Renal cortex interstitium (tissue), 11 donors: ENCODE measurements at regions not wholly inside any gene's neighbourhood (a gene's known extent, or its start where the extent isn't known, plus 50 kb on each side); places are given as distances from the start of the nearest gene placed in this dataset.
A peak's percentile ranks its signal among the peaks of the same experiment; 100 is the strongest.

Experiments used
- DNase-seq, 11 donors: peaks; one replicate each; pipeline ENCODE4 v3.0.0-alpha.2; 2013; ENCODE audit warnings: low read depth in 9 of 11, low spot score in 4 of 11; ENCODE audit errors: extremely low read depth in 1 of 11

GRCh38 chr18:2087877-2088673 is 483.2 kb downstream of the METTL4 start:
- no peak for DNase-seq

GRCh38 chr18:2089396-2089795 is 481.9 kb downstream of the METTL4 start:
- DNase-seq: no peak

DNA sequence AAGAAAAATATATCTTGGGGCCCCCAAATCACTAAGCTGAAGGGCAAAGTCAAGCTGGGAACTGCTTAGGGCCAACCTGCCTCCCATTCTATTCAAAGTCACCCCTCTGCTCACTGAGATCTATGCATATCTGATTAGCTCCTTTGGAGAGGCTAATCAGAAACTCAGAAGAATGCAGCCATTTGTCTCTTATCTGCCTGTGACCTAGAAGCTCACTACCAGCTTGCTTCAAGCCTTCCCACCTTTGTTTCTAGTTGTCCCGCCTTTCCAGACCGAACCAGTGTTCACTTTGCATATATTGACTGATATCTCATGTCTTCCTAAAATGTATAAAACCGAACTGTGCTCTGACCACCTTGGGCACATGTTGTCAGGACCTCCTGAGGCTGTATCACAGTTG is 479.4 kb downstream of the METTL4 start:
- DNase-seq: no peak

- DNase-seq: no peak
Observed at GRCh38 chr18:2096551-2096950, 474.8 kb downstream of the METTL4 start.

DNA sequence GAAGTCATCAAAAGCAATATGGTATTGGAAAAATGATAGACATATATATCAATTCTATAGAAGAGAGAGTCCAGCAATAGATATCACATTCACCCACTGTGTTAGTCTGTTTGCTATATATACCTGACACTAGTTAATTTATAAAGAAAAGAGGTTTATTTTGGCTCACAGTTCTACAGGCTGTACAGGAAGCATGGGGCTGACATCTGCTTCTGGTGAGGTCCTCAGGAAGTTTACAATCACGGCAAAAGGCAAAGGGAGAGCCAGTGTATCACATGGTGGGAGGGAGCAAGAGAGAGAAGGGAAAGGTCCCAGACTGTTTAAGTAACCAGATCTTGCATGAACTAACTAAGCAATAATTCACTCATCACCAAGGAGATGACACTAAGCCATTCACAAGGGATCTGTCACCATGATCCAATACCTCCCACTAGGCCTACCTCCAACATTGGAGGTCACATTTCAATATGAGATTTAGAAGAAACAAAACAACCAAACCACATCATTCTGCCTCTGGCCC is 470.6 kb downstream of the METTL4 start:
- no peak for DNase-seq

- no peak for DNase-seq
Observed at GRCh38 chr18:2102022-2102421, 469.3 kb downstream of the METTL4 start.

DNA sequence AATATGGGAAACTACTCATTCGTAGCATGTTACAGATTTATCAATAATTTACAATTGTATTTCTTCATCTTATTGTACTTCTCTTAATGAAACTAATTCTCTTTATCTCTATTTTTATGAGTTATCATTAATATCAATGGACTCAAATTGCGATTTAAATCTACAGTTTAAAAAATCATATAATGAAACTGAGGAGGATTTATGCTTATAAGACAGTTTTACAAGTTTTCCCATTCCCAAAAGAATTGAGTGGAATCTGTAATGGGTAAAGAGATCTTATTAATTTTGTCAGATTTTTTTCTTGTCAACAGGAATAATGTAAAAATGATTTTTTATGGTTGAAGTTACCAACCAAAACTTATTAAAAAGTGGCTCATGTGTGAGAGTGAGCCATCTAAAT is 468.0 kb downstream of the METTL4 start:
- no peak for DNase-seq

DNA sequence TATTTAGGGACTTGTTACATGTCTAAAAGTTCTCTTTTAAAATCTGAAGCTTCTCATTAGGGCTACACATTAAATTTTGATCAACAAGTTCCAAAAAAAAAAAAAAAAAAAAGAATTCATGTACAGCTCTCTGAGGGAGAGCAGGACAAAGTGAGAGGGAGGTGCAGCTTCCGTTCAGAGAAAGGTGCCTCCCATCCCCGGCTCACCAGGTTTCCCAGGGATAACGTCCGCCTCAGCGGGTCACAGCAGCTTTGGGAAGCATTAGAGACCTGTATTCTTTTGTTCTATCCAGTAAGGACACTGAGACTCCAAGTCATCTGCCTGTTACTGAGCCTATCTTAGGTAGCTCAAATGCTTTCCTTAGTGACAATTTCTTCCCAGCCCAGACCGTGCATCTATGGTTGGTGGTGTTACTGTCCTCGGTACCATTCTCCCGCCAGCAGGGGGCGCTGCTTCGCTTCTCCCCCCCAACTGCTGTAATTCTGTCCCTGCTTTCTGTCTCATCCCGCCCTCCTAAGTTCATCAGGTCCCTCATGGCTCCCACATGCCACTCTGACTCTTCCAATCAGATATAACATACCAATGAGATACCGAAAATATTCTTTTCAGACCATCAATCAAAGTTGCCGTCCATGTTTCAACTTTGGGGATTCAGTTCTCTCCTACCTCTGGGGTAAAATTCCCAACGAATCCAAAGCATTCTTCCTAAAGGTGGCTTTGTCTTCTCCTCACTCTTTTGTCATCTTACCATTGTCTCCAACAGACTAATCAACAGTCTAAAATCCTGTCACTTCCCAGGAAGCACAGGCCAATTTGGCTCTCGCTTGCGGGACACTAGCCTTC is 466.5 kb downstream of the METTL4 start:
- DNase-seq: peak in 8 of 11 donors; percentile 4 to 11 (median 8)

DNA sequence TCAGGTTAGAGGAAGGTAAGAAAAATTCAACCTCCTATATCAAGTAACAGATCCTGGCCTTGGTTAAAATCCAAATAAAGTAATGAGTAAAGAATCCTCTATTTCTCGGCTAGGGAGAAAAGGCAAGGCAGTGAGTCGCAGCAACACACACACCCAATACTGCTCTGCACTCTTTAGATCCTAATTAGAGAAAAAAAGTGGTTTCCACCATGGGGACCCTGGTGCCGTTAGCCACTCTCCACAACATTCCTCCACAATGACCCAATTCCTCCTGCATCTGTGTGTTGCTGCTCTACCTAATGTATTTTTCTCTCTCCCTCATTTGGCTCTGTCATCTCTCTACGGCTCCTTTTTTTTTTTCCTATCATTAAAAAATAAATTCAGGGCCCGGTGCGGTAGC is 462.7 kb downstream of the METTL4 start:
- no peak for DNase-seq

GRCh38 chr18:2111456-2111855 is 459.8 kb downstream of the METTL4 start:
- no peak for DNase-seq

- DNase-seq: no peak
Observed at GRCh38 chr18:2112435-2113045, 458.8 kb downstream of the METTL4 start.

- DNase-seq: no peak
Observed at GRCh38 chr18:2114289-2114688, 457.0 kb downstream of the METTL4 start.

DNA sequence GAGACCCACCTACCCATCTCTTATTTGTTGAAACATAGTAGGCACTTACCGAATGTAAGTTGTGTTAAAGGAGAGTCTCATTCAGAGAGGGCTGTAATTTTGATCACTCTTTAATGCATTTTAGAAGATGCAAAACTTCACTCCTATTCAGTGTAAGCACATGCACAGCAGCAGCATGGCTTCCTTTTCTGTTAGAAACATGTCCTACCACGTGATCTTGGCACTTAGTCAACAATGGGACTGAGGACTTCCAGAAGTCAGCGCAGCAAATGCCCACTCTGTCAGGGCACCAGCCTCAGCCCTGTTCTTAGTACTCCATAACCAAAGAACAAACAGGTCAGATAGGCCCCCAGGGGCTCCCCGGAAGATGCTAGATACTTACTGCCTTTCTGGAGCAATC is 456.5 kb downstream of the METTL4 start:
- no peak for DNase-seq

- no peak for DNase-seq
Observed at GRCh38 chr18:2121224-2121623, 450.1 kb downstream of the METTL4 start.

GRCh38 chr18:2123077-2123476 is 448.2 kb downstream of the METTL4 start:
- no peak for DNase-seq

DNA sequence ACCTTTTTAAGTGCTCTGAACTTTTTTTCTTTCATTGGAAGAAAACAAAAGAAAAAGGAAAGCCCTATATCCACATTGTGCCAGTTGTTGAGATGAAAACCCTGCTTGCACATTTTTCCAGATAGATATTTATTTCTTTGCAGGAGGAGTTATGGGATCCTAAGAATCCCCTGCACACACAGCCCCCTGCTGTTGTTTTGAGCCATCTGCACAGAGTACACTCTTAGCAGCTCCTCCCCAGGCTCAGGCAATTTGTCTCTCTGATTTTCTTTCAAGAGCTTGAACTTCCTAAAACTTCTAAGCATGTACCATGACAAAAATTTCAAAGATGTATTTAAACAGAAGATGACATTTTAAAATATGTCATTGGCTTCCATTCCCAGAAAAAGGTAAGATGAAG is 436.9 kb downstream of the METTL4 start:
- DNase-seq: no peak

DNA sequence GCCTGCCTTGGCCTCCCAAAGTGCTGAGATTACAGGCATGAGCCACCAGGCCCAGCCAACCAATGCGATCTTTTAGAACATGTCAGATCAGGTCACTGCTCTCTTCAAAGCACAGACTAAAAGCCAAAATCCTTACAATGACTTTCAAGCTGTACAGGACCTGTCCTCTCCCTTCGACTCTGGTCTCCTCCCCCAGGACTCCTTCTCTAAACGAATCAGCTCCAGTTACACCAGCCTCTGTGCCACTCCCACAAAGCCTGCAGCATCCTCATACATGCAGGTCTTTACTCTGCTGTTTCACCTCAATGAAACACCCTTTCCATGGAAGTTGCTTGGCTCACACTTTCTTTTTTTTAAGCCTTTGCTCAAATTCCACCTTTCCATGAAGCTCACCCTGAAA is 436.0 kb downstream of the METTL4 start:
- DNase-seq: no peak

DNA sequence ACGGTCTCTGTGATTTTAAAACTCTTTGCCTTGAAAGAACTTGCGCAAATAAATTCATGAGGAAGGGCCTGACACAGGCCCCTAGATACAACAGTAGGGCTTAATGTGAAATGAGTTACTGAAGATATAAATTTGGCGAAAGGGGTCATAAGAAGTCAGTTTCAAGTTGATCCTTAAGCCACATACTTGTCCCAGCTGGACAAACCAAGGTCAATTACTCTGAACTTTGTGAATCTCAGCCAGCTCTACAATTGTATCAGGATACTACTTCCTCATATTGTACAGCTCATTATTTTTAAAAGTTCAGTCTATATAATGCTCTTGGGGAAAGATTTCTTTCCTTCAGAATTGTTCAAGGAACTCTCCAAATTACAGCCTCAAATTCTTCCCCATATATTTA is 432.8 kb downstream of the METTL4 start:
- DNase-seq: no peak

GRCh38 chr18:2139691-2140090 is 431.6 kb downstream of the METTL4 start:
- no peak for DNase-seq

GRCh38 chr18:2143636-2144035 is 427.7 kb downstream of the METTL4 start:
- DNase-seq: no peak
